SK-N-MC (cell line): ENCODE measurements at regions not wholly inside any gene's neighbourhood (a gene's known extent, or its start where the extent isn't known, plus 50 kb on each side); places are given as distances from the start of the nearest gene placed in this dataset.

Source experiments
- DNase-seq: peaks from one replicate; pipeline ENCODE4 v3.0.0-alpha.2; 2011; ENCODE audit warnings: low read depth, low spot score
- H3K27ac ChIP-seq: fragments of 200-600 bp; sonication (generic); 2 replicates; pipeline ENCODE4 v1.5.1; 2016; ENCODE audit warnings: mixed run types
- H3K36me3 ChIP-seq: fragments of 200-600 bp; sonication (generic); 2 replicates; pipeline ENCODE4 v1.6.1; 2017; ENCODE audit warnings: antibody characterized with exemption, low read length, mixed read lengths; ENCODE audit not compliant: insufficient read depth
- H3K4me3 ChIP-seq: fragments of 200-600 bp; sonication (generic); 2 replicates; pipeline ENCODE4 v1.5.1; 2016
- H3K9ac ChIP-seq: fragments of 200-600 bp; sonication (generic); 2 replicates; pipeline ENCODE4 v1.8.0; 2017; ENCODE audit warnings: mixed run types, mixed read lengths; ENCODE audit not compliant: insufficient read length
- H3K9me3 ChIP-seq: fragments of 200-600 bp; sonication (generic); 2 replicates; pipeline ENCODE4 v1.6.1; 2017; ENCODE audit warnings: low read depth, mild to moderate bottlenecking, antibody characterized with exemption, low read length, moderate library complexity, mixed read lengths
- EZH2 ChIP-seq: fragments of 200-600 bp; sonication (generic); IDR thresholded peaks from one replicate; pipeline ENCODE4 v1.6.1; 2017; ENCODE audit warnings: antibody characterized with exemption
- FOXP2 ChIP-seq: optimal IDR thresholded peaks from 2 replicates; pipeline ENCODE3; 2011; ENCODE audit warnings: mild to moderate bottlenecking, moderate library complexity; ENCODE audit not compliant: insufficient read depth; ENCODE audit errors: extremely low read length, control extremely low read depth
- POLR2AphosphoS5 ChIP-seq: IDR thresholded peaks from 2 replicates; pipeline ENCODE4 v1.6.1; 2012; ENCODE audit warnings: mild to moderate bottlenecking, low read depth, low read length, borderline replicate concordance

DNA sequence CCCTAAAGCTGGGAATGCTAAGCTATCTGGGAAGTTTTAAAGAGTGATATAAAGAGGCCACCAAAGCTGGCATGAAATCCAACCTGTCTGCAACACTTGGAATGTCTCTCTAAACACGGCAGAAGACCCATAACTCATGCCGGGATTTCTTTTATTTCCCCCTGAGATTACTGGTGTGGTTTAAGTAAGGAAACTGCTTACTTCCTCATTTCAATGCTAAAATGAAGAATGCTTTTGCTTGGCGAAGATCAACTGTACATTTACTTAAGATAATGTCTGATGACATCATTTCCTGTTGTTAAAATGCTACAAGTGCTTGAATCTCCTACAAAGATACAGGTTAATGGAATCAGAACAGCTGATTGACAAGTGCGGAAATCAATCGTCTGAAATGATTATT is 353.8 kb upstream of the SALL3 start:
- Histone ChIP-seq H3K27ac (no peak overlapping the region), H3K9me3 (no peaks in the 10 kb centered on the region), H3K4me3 (no peak overlapping the region), H3K9ac (no peak overlapping the region), H3K36me3 (no peaks in the 10 kb centered on the region)
- TF ChIP-seq EZH2 (no peak), FOXP2 (no peak), POLR2AphosphoS5 (no peak)
- no peak for DNase-seq

DNA sequence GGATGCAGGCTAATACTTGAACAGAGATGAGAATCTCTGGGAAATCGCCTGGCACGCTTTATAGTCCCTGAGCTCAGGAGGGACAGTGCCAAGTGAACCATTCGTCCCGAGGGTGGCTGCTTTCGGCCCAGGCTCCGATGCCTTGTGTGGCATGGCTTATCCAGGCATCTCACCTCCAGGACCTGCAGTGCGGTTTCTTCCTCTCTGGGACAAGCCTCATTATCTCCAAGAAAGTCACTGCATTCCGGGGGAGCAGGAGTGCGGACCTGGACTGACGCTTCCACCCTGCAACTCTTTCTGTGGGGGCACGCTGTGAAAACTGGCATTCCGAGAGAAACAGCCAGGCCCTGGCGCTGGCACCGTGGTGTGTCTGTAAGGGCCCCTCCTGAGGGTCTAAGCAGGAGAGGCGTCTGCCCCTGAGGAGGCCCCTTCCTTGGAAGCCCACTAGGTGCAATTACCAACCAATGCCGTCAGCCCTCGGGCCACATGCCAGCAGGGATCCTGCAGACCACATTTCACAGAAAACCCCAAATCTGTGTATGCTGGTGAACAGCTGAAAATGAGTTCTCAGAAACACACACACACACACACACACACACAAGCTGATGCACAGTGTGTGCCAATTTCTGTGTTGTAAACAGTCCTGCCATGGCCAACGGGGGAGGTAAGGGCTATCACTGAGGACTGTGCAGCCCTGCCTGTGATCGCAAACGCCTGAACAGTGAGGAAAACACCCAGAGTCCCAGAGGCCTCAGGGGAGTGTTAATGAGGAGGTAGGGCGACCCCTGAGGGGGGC is 351.9 kb upstream of the SALL3 start:
- no peak for DNase-seq
- Histone ChIP-seq H3K9ac (no peak overlapping the region), H3K36me3 (no peaks in the 10 kb centered on the region), H3K4me3 (no peak overlapping the region), H3K9me3 (no peaks in the 10 kb centered on the region), H3K27ac (no peak overlapping the region)
- TF ChIP-seq POLR2AphosphoS5 (no peak), EZH2 (no peak), FOXP2 (no peak)

DNA sequence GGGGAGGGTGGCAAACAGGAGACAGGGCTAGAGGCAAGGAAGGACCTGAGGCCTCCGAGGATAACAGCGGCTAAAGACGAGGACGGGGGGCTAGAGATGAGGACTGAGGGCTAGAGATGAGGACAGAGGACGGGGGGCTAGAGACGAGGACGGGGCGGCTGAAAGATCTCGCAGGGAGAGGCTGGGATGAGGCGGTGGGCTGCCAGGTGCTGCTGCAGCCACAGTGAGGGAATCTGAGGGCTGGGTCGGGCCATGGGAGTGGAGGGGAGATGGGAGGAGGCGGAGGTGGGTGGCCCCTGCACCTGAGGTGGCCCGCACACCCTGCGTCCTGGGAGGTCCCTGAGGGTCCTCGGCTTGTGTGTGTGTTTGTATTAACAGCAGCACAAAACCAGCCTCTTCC is 350.2 kb upstream of the SALL3 start:
- Histone ChIP-seq H3K9me3 (no peaks in the 10 kb centered on the region), H3K4me3 (no peak overlapping the region), H3K36me3 (no peaks in the 10 kb centered on the region), H3K27ac (no peak overlapping the region), H3K9ac (no peak overlapping the region)
- TF ChIP-seq FOXP2 (no peak), EZH2 (no peak), POLR2AphosphoS5 (no peak)
- no peak for DNase-seq

DNA sequence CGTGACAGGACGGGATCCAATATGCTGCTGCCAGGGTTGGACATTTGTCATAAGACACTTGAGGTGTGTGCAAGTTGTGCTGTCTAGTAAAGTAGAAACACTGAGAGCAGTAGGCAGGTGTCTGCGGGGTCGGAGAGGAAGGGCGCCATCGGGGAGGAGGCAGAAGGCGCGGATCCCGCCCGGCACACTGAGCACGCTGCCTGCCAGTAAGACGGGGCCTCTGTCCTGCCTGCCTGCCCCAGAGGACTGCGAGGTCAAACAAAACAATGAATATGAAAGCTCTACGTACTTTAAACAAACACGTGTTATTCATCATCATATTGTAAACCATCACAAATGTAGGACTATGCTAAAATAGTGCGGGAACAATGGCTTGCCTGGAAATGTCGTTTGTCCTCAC is 349.3 kb upstream of the SALL3 start:
- Histone ChIP-seq H3K4me3 (no peak overlapping the region), H3K27ac (no peak overlapping the region), H3K9me3 (no peaks in the 10 kb centered on the region), H3K9ac (no peak overlapping the region), H3K36me3 (no peaks in the 10 kb centered on the region)
- TF ChIP-seq POLR2AphosphoS5 (no peak), FOXP2 (no peak), EZH2 (no peak)
- DNase-seq: no peak

DNA sequence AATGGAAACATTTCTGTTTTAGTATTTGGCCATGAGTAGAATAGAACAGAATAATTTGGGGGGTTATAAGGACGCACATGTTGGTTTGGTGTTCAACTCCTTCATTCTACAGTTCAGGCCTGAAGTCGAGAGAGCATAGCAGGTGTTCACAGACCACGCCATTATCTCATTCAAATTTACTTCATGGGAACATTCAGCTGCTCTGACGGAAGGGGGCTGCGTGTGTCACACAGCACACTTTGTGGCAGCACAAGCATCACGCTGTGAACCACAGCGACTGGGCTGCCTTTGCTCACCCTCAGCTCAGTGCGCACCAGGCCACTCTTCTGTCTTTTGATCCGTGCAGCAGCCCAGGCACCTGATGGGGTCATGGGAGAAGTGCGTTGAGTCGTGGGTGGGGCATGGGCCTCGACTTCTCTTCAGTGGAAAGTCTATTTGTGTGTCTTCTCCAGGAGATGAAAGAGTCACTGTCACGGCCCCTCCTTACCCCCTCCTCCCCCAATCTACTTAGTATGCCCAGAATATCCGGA is 348.6 kb upstream of the SALL3 start:
- Histone ChIP-seq H3K27ac (no peak overlapping the region), H3K9me3 (no peaks in the 10 kb centered on the region), H3K4me3 (no peak overlapping the region), H3K9ac (no peak overlapping the region), H3K36me3 (no peaks in the 10 kb centered on the region)
- no peak for DNase-seq
- no peak for TF ChIP-seq FOXP2
- TF ChIP-seq EZH2: no peak
- TF ChIP-seq POLR2AphosphoS5: no peak

DNA sequence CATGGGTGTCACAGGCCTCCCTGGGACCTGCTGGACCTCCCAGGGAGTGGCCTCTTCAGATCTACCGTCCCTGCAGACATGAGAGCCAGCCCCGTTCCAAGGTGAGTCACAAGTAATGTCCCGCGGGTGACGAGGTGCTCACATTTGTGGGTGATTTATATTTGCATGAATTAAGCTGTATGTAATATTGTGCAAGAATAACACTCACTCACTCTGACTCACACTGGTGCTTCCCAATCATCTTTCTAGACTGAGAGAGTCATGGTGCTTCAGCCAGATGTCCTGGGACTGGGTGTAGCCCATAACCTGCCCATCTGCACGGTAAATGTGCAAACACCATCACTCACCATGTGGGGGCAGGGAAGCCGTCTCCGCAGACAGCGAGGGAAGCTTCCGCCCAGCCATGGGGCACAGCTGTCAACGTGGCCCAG is 347.5 kb upstream of the SALL3 start:
- H3K4me3 ChIP-seq: no peak overlapping the region
- no peak for TF ChIP-seq POLR2AphosphoS5
- TF ChIP-seq EZH2: no peak
- TF ChIP-seq FOXP2: no peak
- no peak for DNase-seq
- no peak overlapping the region for H3K27ac ChIP-seq
- H3K9me3 ChIP-seq: no peaks in the 10 kb centered on the region
- H3K9ac ChIP-seq: no peak overlapping the region
- H3K36me3 ChIP-seq: no peaks in the 10 kb centered on the region

DNA sequence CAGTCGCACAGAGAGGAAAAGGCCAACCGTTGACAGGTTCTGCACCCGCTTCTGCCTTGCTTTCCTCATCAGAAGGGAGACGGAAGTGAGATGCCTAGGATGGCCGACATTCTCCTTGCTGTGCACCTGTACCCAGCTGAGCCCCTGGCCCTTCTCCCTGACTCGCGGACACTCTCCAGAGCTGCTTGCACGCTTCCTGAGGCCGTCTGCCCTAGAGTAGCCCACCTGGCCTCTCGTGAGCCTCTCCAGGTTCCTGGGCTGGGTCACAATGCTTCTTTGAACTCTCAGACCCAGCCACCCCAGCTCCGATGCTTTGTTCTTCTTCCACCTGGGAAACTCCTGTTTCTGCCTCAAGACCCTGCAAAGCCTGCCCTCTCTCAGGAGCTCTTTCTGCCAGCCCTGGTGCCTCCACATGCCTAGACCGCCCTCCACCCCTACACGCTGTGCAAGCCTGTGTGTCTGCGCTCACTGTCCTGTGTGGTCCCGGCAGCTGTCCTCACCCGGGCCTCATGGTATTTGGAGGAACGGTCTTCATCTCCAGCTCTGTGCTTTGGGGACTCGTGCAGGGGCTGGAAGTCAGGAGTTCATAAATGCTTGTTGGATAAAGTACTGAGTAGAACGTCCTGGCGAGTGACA is 345.4 kb upstream of the SALL3 start:
- no peak for DNase-seq
- H3K9ac ChIP-seq: no peak overlapping the region
- H3K27ac ChIP-seq: no peak overlapping the region
- no peaks in the 10 kb centered on the region for H3K36me3 ChIP-seq
- no peaks in the 10 kb centered on the region for H3K9me3 ChIP-seq
- no peak overlapping the region for H3K4me3 ChIP-seq
- TF ChIP-seq EZH2: no peak
- no peak for TF ChIP-seq FOXP2

DNA sequence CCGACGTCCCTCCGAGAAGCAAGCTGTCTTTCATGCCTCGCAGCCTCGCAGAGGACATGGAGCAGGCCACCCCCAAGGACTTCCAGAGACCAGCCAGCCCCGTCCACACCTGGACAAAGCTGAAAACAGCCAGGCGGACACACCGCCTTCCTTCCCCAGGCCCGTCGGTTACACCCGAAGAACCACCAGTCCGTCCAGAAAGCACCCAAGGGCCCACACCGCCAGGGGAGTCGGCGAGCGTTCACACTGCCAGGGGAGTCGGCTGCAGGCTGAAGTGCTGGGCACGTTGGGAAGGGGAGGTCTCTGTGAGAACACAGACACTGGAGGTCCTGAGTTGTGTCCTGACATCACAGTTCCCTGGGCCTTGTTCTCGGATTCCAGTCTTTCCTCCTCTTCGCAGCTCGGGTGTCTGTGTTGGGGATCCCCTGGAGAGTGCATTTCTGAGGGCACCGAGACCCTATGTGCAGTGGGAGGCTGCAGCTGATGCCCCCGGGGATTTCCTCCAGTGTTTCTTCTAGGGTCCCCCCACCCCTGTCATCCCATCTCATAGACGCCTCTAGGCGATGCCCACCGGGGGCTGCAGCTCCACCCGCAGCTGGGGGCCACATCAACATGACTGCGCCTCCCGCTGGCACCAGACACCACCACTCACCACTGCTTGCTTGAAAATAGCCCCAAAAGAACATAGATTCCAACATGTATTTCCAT is 344.4 kb upstream of the SALL3 start:
- no peak for DNase-seq
- TF ChIP-seq FOXP2 (no peak), EZH2 (no peak), POLR2AphosphoS5 (no peak)
- no peaks in the 10 kb centered on the region for H3K9me3 ChIP-seq
- no peak overlapping the region for H3K9ac ChIP-seq
- H3K4me3 ChIP-seq: no peak overlapping the region
- H3K36me3 ChIP-seq: no peaks in the 10 kb centered on the region
- H3K27ac ChIP-seq: no peak overlapping the region
